SIG-M5 treated with dmso at 0.1 percent for 504 hours (cell line): ENCODE measurements at regions not wholly inside any gene's neighbourhood (a gene's known extent, or its start where the extent isn't known, plus 50 kb on each side); places are given as distances from the start of the nearest gene placed in this dataset.

Source experiments
- DNase-seq: peaks from one replicate; lab custom pipeline; 2025; ENCODE audit not compliant: unreplicated experiment; lab: John Stamatoyannopoulos, UW

DNA sequence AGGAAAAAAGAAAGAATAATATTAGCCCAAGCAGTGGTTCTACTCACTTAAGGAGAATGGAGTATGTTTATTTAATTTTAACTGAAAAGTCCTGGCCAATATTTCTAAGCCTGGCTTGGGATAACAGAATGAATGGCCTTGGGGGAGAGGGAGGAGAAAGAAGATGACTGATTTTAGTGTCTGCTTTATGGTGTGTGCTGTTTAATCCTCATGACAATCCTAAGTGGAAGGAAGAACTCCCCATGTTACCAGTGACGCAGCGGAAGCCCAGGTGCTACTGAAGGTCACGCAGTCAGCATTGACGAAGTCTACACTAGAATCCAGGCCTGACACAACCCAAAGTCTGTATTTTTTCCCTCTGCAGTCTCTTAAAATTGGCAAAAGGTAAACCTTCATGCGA is 50.5 kb downstream of the PALM2AKAP2 start:
- no peak for DNase-seq

DNA sequence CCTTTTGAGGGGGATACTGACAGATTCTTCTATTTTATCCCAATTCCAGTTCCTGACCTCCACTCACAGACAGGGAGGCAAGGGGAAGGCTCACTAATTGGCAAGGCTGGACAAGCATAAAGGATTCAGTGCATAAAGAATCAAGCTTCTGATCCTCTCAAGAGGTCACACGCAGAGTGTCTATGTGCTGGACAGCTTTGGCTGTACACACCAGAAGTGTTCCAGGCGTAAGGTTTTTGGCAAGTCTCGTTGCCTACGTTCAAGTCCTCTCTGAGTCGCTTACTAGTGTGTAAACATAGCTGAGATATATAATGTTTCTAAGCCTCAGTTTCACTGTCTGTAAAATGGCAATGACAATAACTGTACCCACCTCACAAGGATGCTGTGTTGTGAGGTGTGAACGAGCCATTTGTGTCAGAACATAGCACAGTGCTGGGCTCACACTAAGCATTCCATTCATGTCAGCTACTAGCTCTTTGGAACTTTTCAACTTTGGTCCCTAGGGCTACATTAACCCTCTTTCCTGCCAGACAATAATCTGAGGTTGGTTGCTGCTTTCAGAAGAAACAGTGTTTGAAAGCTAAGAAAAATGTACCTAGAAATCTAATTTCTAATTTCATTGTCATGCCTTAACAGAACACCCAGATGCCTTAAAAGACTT is 52.1 kb downstream of the PALM2AKAP2 start:
- DNase-seq, result no peak

DNA sequence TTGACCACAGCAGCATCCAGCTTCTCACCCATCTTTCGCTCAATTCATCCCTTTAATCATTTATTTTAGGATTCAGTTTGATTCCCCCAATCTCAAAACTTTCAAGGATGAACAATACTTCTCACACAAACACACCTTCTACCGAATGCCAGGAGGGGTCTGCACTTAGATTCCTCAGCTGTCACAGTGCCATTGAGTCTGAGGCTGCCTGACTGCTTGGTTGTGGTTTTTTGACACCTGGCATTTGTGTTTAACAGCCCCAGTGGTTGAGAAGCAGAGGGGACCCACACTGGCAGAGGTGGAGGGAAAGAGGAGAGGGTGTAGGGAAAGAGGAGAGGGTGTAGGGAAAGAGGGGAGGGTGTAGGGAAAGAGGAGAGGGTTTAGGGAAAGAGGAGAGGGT is 54.9 kb downstream of the PALM2AKAP2 start:
- no peak for DNase-seq

DNA sequence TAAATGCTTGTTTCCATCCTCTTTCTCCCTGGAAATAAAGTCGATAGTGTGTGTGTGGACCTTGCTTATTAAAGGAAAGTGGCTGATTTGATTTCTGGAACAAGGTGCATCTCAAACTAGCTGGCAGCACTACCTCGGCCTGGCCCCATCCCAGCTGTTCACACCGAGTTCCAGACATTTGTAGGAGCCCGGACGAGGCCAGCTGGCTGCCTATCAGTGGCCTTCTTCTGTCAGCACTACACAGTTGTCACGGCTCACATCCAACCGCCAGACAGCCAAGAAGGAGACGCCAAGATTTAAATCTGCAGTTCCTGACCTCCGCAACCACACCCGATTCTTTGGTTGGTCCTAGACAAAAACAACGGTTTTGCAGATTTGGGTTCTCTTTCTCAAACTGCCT is 63.6 kb downstream of the PALM2AKAP2 start:
- DNase-seq, result no peak

DNA sequence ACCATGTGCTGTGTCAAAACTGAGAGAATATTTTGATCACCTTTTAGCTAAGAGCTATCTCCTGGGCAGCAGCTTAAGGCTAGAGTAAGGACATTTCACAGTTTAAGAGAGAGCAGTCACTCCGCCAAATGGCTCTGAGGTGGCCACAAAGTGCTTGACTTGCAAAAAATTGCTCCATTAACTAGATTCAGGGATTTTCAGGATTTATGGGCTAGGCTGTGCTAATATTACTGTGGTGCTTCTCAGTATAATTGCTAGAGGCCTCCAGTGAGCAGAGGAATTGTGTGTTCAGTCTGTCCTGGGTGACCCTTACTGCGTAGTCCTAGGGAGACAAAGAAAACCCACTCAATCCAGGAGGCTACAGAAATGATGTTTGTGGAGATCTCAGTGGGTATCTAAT is 65.2 kb downstream of the PALM2AKAP2 start:
- DNase-seq, result no peak

DNA sequence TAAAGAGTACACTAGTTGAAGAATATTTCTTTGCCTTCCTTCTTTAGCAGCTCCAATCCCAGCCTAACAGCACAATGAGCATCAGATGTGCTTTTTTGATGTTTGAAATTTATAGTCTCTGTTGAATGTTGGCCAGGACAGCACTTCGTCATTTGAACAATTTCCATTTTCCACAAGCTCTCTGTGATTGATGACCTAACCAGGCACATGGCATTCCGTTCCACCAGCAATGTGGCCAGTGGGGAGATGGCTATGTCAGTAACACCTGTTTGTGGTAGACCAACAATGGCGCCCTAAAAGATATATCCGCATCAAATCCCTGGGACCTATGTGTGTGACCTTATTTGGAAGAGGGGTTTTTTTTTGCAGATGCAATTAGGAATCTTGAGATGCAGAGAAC is 66.8 kb downstream of the PALM2AKAP2 start:
- no peak for DNase-seq

DNA sequence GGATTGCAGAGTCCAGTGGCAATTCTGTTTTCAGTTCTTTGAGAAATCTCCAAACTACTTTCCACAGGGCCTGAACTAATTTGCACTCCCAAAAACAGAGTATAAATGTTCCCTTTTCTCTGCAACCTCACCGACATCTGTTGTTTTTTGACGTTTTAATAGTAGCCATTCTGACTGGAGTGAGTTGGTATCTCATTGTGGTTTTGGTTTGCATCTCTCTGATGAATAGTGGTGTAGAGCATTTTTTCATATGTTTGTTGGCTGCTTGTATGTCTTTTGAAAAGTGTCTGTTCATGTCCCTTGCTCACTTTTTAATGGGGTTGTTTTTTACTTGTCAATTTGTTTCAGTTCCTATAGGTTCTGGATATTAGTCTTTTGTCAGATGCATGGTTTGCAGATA is 72.6 kb downstream of the PALM2AKAP2 start:
- DNase-seq, result no peak

DNA sequence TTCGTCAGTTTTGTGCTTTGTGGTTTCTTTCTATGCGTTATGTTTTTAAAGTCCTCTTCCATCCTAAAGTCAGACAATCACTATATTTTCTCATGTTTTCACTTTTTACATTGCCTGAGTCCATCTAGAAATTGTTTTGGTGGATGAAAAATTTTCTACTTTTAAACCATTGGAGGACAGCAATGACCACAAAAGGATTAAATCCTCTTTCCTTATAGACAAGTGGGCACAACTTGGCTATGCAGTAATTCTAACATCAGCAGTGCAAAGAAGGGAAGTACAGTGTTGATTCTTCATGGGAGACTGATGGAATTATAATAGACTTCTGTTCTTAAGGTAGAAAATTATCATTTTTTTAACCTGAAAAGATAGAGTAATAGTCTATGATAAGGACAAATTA is 75.5 kb downstream of the PALM2AKAP2 start:
- no peak for DNase-seq

DNA sequence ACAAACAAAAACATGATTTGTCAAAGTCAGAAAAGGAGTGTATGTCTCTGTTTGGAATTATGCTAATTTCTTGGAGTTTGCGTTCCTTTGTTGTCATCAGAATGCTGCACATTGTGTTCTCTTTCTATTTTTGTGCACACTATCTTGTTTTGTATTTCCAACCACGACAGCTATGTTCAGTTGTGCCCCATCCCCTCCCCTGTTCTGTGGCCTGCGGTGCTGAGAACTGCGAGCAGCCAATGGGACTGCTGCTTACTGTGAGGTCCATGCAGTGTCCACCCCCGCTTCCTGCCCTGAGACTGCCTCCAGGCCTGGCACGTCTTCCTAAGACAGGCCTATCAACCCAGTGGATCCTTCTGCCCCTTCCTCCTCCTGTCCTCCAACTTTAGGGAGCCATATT is 76.8 kb downstream of the PALM2AKAP2 start:
- no peak for DNase-seq

DNA sequence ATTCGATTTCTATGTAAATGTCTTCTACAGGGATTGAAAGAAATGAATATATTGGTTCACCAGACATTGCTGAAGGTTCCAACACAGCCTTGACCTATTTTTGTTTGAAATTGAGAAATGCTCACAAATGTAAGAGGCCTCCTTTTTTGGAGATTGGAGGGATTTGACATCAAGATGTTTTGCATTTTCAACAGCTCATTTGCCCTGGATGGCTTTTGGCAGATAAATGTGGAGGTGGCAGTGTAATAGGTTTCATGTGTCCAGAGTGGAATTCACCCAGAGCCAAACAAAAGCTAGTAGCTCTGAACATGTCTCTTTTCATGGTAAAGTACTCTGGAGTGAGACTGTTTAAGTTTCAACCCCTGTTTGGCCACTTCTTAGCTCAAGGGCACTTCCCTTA is 77.3 kb downstream of the PALM2AKAP2 start:
- DNase-seq, result no peak

DNA sequence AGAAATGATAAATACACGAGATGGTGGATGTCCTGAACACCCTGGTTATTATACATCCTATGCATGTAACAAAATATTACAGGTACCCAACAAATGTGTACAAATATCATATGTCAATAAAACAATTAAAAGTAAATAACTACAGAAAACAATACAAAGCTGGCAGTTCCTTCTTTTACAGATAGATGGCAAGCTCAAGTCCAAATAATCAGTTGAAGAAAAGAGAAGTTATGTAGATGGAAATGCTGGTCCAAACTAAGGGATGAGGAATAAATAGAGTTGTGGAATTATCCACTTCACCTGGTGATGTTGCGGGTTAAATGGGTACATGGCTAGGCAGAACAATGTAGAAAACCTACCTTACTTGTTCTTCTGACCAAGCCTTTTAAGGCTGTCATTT is 79.4 kb downstream of the PALM2AKAP2 start:
- DNase-seq, result peak; percentile 11

DNA sequence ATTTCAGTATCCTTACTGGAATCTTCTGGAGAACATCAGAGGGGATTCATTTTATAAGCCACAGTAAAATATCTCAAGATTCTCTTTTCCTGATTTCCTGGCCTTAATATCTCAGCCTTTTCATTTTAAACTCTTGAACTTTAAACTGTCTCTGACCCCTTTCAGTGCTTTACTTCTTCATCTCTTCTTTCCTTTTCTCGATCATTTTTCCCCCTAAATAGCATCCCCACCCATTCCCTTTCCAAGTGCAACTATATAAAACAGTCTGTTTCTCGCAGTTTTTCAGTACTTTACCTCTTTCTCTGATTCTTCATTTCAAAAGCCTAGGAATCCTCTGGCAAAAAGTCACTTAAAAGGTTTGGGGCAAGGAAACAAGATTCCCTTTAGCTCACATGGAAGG is 80.5 kb downstream of the PALM2AKAP2 start:
- no peak for DNase-seq

DNA sequence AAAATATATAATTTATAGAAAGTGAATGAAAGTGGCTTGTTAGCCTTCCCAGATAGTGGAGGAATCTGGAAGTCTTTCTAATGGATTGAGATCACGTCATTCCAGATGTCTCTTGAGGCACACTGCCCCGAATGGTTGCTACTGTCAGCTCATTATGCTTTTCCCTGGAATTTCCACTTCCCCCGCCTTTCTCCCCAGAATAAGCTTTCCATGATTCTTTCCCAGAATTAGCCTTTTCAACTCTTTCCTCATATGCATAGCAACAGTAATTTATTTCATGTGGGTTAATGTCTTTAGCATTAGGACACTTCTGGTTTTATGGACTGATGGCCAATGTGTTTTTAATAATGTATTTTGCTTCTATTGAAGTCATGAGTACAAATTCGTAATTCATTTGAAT is 81.5 kb downstream of the PALM2AKAP2 start:
- DNase-seq, result no peak

DNA sequence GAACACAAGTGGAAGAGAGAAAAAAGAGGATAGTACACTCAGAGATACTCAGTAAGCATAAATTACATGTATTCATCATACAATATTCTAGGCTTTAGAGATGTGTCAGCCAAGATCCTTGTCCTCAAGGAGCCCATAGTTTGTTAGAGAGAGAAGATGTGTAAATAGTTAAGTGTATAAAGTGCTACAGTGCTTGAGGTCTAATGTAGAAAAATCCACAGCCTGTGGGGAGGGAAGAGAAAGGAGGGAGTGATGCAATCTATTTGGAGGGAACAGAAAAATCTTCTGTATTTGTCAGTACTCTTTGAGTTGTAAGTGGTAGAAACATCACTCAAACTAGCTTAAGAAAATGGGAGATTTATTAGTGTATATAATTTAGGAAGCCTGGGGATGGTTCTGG is 81.9 kb downstream of the PALM2AKAP2 start:
- peak; percentile 28 for DNase-seq

DNA sequence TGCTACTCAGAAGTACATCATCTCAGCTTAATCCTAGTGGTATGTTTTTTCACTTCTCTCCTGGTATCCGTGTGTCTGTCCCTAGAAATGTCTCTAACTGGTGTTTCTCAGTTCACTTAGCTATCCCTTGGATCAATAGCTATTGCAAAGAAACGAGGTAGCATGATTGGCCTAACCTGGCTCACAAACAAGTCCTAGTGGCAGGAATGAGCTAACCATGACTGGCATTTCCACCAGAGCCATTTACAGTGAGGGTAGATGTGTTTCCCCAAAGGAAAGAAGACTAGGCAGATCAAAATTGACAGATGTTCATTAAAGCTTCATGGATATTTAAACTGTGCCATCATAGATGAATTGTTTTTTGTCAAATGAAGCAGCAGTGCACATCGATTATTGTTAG is 82.5 kb downstream of the PALM2AKAP2 start:
- no peak for DNase-seq

DNA sequence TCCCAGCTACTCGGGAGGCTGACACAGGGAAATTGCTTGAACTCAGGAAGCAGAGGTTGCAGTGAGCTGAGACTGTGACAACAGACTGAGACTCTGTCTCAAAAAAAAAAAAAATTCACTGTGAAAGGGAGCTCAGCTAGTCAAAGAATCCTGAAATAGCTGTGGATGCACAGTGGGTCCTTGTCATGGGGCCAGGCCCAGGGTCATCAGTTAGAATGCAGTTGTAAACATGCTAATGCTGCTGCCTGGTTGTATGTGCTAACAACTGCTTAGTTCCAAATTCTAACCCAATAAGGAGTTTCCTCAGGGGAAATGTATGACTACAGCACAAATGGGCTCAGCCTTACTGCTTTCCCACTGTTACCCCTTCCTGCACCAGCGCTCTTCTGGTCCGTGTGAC is 84.0 kb downstream of the PALM2AKAP2 start:
- no peak for DNase-seq

DNA sequence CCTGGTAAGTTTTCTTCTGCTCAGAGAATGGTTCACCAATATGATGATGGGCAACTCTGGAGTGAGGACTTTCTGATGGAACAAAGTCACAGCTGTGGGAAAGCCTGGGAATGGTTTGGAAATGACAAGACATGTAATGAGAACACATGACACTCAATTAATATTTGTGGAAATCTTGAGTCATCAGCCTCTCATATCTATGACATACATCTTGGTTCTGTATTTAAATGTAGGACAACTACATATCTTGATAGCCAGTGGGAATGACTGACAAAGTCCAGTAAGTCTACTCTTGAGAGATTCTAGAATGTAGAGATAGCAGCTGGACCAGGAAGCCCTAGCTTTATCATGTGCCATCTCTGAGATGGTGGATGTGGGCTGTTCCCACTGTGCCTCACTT is 85.5 kb downstream of the PALM2AKAP2 start:
- DNase-seq, result no peak

DNA sequence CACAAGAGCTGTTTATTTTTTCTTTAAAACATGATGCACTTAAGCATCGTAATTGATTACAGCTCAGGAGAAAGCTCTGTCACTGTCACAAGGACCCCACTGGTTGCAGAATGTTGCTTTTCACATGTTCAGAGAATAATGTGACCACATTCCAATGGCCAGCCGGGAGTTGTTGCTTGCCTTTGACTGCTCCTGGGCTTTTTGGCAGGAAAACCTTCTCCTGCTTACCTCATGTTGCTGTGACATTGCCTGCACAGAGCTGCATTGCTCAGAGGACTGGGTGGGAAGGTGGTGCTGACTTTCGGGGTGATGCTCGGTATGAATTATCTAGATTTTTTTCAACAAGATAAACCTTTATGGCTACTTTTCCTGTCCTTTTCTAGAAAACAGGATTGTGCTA is 88.2 kb downstream of the PALM2AKAP2 start:
- DNase-seq, result no peak

DNA sequence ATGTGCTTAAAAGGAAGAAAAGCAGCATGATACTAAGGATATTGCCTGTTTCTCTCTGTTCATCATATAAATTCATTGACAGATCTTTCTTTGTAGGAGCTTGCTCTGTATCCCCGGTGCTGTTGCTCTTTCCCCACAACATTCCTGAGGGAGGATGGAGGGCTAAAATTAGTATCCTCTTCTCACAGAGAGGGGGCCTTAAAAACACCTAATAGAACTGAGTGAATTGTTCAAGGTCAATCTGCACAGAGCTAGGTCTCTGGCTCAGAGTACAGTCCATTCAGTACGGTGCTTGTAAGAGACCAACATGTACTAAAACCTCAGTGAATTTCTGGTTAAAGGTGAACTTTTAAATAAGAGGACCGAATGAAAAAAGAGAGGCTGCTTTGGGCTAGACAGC is 88.7 kb downstream of the PALM2AKAP2 start:
- DNase-seq, result no peak

DNA sequence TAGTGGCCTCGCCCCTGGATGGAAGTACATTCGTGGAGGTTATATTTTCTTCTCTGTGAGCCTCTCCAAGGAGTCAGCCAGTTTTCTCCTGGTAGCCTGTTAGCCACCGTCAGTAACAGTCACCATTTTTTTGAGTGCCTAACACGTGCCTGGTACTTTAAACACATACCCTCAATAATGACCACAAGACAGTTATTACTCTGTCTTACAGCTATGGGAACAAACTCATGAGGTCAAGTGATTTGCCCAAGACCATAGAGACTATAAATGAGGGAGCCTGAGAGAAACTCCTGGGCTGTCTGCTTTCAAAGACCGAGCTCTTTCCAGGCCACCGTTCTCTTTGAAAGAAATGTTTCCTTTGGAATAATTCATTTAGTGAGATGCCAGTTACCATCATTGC is 90.4 kb downstream of the PALM2AKAP2 start:
- DNase-seq, result no peak

DNA sequence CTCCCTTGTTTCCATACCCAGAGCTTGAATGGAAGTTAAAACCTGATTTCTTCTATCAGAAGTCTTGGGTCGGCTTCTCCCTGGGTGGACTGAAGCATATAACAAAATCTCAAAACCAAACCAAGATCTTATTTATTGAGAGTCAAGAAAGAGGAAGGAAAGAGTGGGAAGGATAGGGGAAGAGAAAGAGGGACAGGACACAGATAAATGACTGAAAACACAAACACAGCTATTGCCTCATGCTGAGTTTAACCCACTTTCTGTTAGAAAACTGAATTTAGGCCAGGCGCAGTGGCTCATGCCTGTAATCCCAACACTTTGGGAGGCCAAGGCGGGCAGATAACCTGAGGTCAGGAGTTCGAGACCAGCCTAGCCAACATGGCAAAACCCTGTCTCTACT is 92.9 kb downstream of the PALM2AKAP2 start:
- DNase-seq, result no peak

DNA sequence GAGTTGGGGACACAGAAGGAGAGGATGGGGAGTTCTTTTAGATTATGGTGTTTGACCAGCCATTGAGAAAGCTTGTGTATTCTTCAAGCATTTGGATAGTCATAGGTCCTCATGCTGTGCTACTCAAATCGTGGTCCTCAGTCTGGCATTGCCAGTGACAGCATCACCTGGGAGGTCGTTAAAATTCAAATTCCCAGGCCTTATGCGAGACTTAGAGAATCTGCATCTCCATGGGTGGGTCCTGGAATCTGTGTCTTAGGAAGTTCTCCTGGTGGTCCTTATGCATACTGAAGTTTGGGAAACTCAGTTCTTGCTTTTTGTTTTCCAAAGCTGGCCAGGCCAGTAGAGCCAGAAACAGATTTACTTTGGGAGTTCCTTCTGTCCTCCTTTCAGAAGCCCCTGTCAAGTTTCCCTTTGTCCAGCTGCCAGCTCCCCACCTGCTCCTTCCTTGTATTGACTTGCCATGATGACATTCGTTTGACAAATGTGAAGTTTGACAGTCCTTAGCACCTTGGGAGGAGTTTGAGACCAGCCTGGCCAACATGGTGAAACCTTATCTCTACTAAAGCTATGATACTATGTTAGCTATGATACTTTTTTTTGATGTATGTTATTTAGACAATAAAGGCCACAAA is 95.6 kb downstream of the PALM2AKAP2 start:
- no peak for DNase-seq
